K562 (cell line): ENCODE measurements at regions not wholly inside any gene's neighbourhood (a gene's known extent, or its start where the extent isn't known, plus 50 kb on each side); places are given as distances from the start of the nearest gene placed in this dataset.
A peak's percentile ranks its signal among the peaks of the same experiment; 100 is the strongest.

Experiments
- CBFA2T3 ChIP-seq: fragments of 450-650 bp; IDR thresholded peaks from 2 replicates; pipeline ENCODE4 v1.6.1; 2017
- CBX3 ChIP-seq, 2 experiments: IDR thresholded peaks; 1 replicate in 1 of 2; 2 replicates in 1 of 2; pipeline ENCODE4 v1.6.1; 2012; ENCODE audit warnings: inconsistent platforms in 2 of 2, low read length in 2 of 2, borderline replicate concordance in 1 of 2, control low read depth in 1 of 2
- CREB3 ChIP-seq: fragments of 450-650 bp; conservative IDR thresholded peaks from 2 replicates; pipeline ENCODE4 v1.6.1; 2016; ENCODE audit warnings: missing genetic modification characterization, low read depth, mild to moderate bottlenecking, missing compliant biosample characterization, moderate library complexity
- CXXC5 ChIP-seq: fragments of 250-450 bp; sonication (Bioruptor Pico); IDR thresholded peaks from 2 replicates; pipeline ENCODE4 v1.8.0; 2022; ENCODE audit warnings: inconsistent platforms, mild to moderate bottlenecking, moderate library complexity
- DMBX1 ChIP-seq: fragments of 250-450 bp; sonication (Bioruptor Pico); IDR thresholded peaks from 2 replicates; pipeline ENCODE4 v1.8.0; 2022; ENCODE audit warnings: inconsistent platforms, mild to moderate bottlenecking, moderate library complexity, borderline replicate concordance
- FOXA3 ChIP-seq, 2 experiments: fragments of 450-650 bp in 1 of 2; sonication (generic) in 1 of 2; formaldehyde crosslinking; IDR thresholded peaks in 1 of 2; conservative IDR thresholded peaks in 1 of 2; 2 replicates each; pipeline versions ENCODE4 v1.4.0 to v1.8.0; 2020 to 2022; ENCODE audit warnings: mild to moderate bottlenecking in 2 of 2, missing genetic modification reagents in 1 of 2
- FOXP1 ChIP-seq: sonication (generic); formaldehyde crosslinking; IDR thresholded peaks from 2 replicates; pipeline ENCODE4 v1.8.0; 2022; ENCODE audit warnings: mild to moderate bottlenecking, missing genetic modification reagents
- HDAC1 ChIP-seq, 2 experiments: fragments of 450-650 bp; IDR thresholded peaks; 2 replicates each; pipeline ENCODE4 v1.6.1; 2016 to 2017; ENCODE audit warnings: inconsistent platforms in 1 of 2, mild to moderate bottlenecking in 1 of 2, moderate library complexity in 1 of 2
- HMBOX1 ChIP-seq: sonication (generic); IDR thresholded peaks from 2 replicates; pipeline ENCODE4 v1.6.1; 2016
- MIER1 ChIP-seq: fragments of 450-650 bp; IDR thresholded peaks from 2 replicates; pipeline ENCODE4 v1.6.1; 2016; ENCODE audit warnings: antibody characterized with exemption, mild to moderate bottlenecking, low read depth
- MTA2 ChIP-seq: fragments of 450-650 bp; IDR thresholded peaks from 2 replicates; pipeline ENCODE4 v1.6.1; 2016; ENCODE audit warnings: low read depth
- NCOR1 ChIP-seq: fragments of 450-650 bp; IDR thresholded peaks from 2 replicates; pipeline ENCODE4 v1.6.1; 2016; ENCODE audit warnings: mild to moderate bottlenecking, moderate library complexity
- NR2C1 ChIP-seq, 2 experiments: fragments of 450-650 bp; IDR thresholded peaks; 2 replicates each; pipeline ENCODE4 v1.6.1; 2017; ENCODE audit warnings: mild to moderate bottlenecking in 2 of 2, antibody characterized with exemption in 1 of 2, inconsistent platforms in 1 of 2, missing compliant biosample characterization in 1 of 2, missing genetic modification characterization in 1 of 2
- PHB2 ChIP-seq: fragments of 450-650 bp; IDR thresholded peaks from 2 replicates; pipeline ENCODE4 v1.6.1; 2017; ENCODE audit warnings: low read depth
- PML ChIP-seq: IDR thresholded peaks from 2 replicates; pipeline ENCODE4 v1.6.1; 2012; ENCODE audit warnings: low read length, inconsistent platforms
- SOX6 ChIP-seq: fragments of 450-650 bp; IDR thresholded peaks from 2 replicates; pipeline ENCODE4 v1.6.1; 2014; ENCODE audit warnings: mild to moderate bottlenecking
- STAT5A ChIP-seq: IDR thresholded peaks from 2 replicates; pipeline ENCODE4 v1.6.1; 2012; ENCODE audit warnings: low read length, inconsistent platforms, borderline replicate concordance
- TAF1 ChIP-seq: IDR thresholded peaks from 2 replicates; pipeline ENCODE4 v1.6.1; 2011; ENCODE audit warnings: mild to moderate bottlenecking, low read length, moderate library complexity; ENCODE audit not compliant: insufficient read depth, control insufficient read depth, severe bottlenecking; ENCODE audit errors: extremely low read depth
- TRIM24 ChIP-seq, 2 experiments: fragments of 450-650 bp; IDR thresholded peaks; 2 replicates each; pipeline ENCODE4 v1.6.1; 2016
- ZFPM2 ChIP-seq: fragments of 250-450 bp; sonication (Bioruptor Pico); IDR thresholded peaks from 2 replicates; pipeline ENCODE4 v1.5.1; 2022; ENCODE audit warnings: mild to moderate bottlenecking
- ZNF766 ChIP-seq: fragments of 200-800 bp; sonication (Bioruptor generic); conservative IDR thresholded peaks from 2 replicates; pipeline ENCODE4 v1.6.1; 2016; ENCODE audit warnings: missing genetic modification characterization, missing compliant biosample characterization
- ZNF780A ChIP-seq: fragments of 250-450 bp; sonication (Bioruptor Pico); IDR thresholded peaks from 2 replicates; pipeline ENCODE4 v1.5.0; 2021; ENCODE audit warnings: mild to moderate bottlenecking
- TF ChIP-seq, protein P1 (sequence below), 2 experiments: fragments of 150-350 bp in 1 of 2; IDR thresholded peaks; 2 replicates each; pipeline ENCODE4 v1.6.1; 2012 to 2016; ENCODE audit warnings: low read depth in 2 of 2, low read length in 2 of 2, mild to moderate bottlenecking in 1 of 2, moderate library complexity in 1 of 2

DNA sequence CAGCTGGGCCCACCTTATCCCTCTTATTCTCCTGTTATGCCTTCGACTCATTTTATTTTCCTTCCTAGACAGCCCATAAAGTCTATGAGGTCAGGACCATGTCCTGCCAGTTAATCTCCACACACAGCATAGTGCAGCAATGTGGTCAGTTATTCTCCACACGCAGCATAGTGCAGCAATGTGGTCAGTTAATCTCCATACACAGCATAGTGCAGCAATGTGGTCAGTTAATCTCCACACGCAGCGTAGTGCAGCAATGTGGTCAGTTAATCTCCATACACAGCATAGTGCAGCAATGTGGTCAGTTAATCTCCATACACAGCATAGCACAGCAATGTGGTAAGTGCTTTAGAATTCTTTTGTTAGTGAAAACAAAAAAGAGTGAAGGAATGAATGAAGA lies 77.8 kb downstream of the TEX36 start (continued):
- TF ChIP-seq TAF1 (peak; percentile 43), STAT5A (peak; percentile 98), DMBX1 (CRISPR knock-in tag) (peak; percentile 90; the same call in 1 of the 2 replicates), PML (peak; percentile 99), MIER1 (no peak), NCOR1 (peak; percentile 82), TRIM24 (IDR thresholded peaks at IDR 0.05) (peak; percentile 90 to 92), HMBOX1 (peak; percentile 60), ZNF780A (CRISPR knock-in tag) (no peak), NR2C1 (IDR thresholded peaks at IDR 0.05) (no peak), NR2C1 (tag; IDR thresholded peaks at IDR 0.05) (0 out of 2 replicates have a peak, but pooled peaks have one; percentile 12), PHB2 (peak; percentile 90), CBFA2T3 (peak; percentile 96), MTA2 (peak; percentile 89), CREB3 (tag) (peak; percentile 59; the same call in 1 of the 2 replicates), CBX3 (IDR thresholded peaks at IDR 0.05; ENCODE audit: borderline replicate concordance in 1 of 2, low read length in 2 of 2) (peak in 1 of 2 experiments; percentile 82; a peak in 1 of 3 replicates), FOXP1 (CRISPR knock-in tag) (0 out of 2 replicates have a peak, but pooled peaks have one; percentile 42), ZNF766 (CRISPR knock-in tag) (peak; percentile 83), CXXC5 (CRISPR knock-in tag) (peak; percentile 81), SOX6 (peak; percentile 85), ZFPM2 (CRISPR knock-in tag) (no peak), HDAC1 (IDR thresholded peaks at IDR 0.05) (peak in 1 of 2 experiments; percentile 73; a peak in 2 of 4 replicates), FOXA3 (CRISPR knock-in tag; conservative IDR thresholded peaks at IDR 0.05 in 1 of 2, IDR thresholded peaks at IDR 0.05 in 1 of 2) (peak in 1 of 2 experiments; percentile 54; a peak in 1 of 4 replicates)
- TF ChIP-seq, protein P1, sequence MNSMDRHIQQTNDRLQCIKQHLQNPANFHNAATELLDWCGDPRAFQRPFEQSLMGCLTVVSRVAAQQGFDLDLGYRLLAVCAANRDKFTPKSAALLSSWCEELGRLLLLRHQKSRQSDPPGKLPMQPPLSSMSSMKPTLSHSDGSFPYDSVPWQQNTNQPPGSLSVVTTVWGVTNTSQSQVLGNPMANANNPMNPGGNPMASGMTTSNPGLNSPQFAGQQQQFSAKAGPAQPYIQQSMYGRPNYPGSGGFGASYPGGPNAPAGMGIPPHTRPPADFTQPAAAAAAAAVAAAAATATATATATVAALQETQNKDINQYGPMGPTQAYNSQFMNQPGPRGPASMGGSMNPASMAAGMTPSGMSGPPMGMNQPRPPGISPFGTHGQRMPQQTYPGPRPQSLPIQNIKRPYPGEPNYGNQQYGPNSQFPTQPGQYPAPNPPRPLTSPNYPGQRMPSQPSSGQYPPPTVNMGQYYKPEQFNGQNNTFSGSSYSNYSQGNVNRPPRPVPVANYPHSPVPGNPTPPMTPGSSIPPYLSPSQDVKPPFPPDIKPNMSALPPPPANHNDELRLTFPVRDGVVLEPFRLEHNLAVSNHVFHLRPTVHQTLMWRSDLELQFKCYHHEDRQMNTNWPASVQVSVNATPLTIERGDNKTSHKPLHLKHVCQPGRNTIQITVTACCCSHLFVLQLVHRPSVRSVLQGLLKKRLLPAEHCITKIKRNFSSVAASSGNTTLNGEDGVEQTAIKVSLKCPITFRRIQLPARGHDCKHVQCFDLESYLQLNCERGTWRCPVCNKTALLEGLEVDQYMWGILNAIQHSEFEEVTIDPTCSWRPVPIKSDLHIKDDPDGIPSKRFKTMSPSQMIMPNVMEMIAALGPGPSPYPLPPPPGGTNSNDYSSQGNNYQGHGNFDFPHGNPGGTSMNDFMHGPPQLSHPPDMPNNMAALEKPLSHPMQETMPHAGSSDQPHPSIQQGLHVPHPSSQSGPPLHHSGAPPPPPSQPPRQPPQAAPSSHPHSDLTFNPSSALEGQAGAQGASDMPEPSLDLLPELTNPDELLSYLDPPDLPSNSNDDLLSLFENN (IDR thresholded peaks at IDR 0.05; ENCODE audit: low read depth in 2 of 2, low read length in 2 of 2) = 0 out of 4 replicates have a peak, but pooled peaks of 1 of the 2 experiments have one; percentile 75
